Loucy (cell line): ENCODE measurements at regions not wholly inside any gene's neighbourhood (a gene's known extent, or its start where the extent isn't known, plus 50 kb on each side); places are given as distances from the start of the nearest gene placed in this dataset.

Experiments
- H2AFZ ChIP-seq: fragments of 200-600 bp; sonication (generic); 2 replicates; pipeline ENCODE4 v1.6.0; 2016; ENCODE audit warnings: antibody characterized with exemption, mild to moderate bottlenecking, low read length, moderate library complexity
- H3F3A ChIP-seq: fragments of 200-600 bp; 2 replicates; pipeline ENCODE4 v1.6.0; 2016; ENCODE audit warnings: antibody characterized with exemption, low read depth, mild to moderate bottlenecking
- H3K27me3 ChIP-seq: fragments of 200-600 bp; sonication (generic); 2 replicates; pipeline ENCODE4 v1.6.1; 2014; ENCODE audit warnings: low read length, mild to moderate bottlenecking; ENCODE audit not compliant: insufficient read depth, poor library complexity, severe bottlenecking
- H3K36me3 ChIP-seq: fragments of 200-600 bp; sonication (generic); 2 replicates; pipeline ENCODE4 v1.6.1; 2016; ENCODE audit warnings: low read length; ENCODE audit not compliant: insufficient read depth
- H3K4me1 ChIP-seq: fragments of 200-600 bp; sonication (generic); 2 replicates; pipeline ENCODE4 v1.5.1; 2014; ENCODE audit warnings: low read length, mild to moderate bottlenecking; ENCODE audit not compliant: insufficient read depth, poor library complexity, severe bottlenecking
- H3K4me2 ChIP-seq: fragments of 200-600 bp; sonication (generic); 2 replicates; pipeline ENCODE4 v1.6.0; 2014; ENCODE audit warnings: antibody characterized with exemption, low read length, low read depth, mild to moderate bottlenecking; ENCODE audit not compliant: poor library complexity, severe bottlenecking
- H3K4me3 ChIP-seq: fragments of 200-600 bp; sonication (generic); 2 replicates; pipeline ENCODE4 v1.5.1; 2014; ENCODE audit warnings: low read length, mild to moderate bottlenecking, mixed read lengths; ENCODE audit not compliant: poor library complexity, severe bottlenecking
- H3K79me2 ChIP-seq: fragments of 200-600 bp; sonication (generic); 2 replicates; pipeline ENCODE4 v1.6.1; 2014; ENCODE audit warnings: low read length; ENCODE audit not compliant: insufficient read depth
- H3K9ac ChIP-seq: fragments of 200-600 bp; sonication (generic); 2 replicates; pipeline ENCODE4 v1.6.0; 2014; ENCODE audit warnings: mild to moderate bottlenecking, low read depth, low read length, moderate library complexity; ENCODE audit not compliant: poor library complexity, severe bottlenecking
- H3K9me2 ChIP-seq: fragments of 200-600 bp; sonication (generic); replicated peaks from 2 replicates; pipeline ENCODE4 v1.6.1; 2016; ENCODE audit warnings: low read depth, low read length, mixed read lengths
- H3K9me3 ChIP-seq: fragments of 200-600 bp; sonication (generic); 2 replicates; pipeline ENCODE4 v1.6.1; 2014; ENCODE audit warnings: mild to moderate bottlenecking, antibody characterized with exemption, low read length, low read depth; ENCODE audit not compliant: insufficient read depth
- H4K20me1 ChIP-seq: fragments of 200-600 bp; sonication (generic); 2 replicates; pipeline ENCODE4 v1.6.0; 2014; ENCODE audit warnings: antibody characterized with exemption, low read length, mild to moderate bottlenecking; ENCODE audit not compliant: insufficient read depth, poor library complexity, severe bottlenecking
- EZH2phosphoT487 ChIP-seq: fragments of 200-600 bp; IDR thresholded peaks from 2 replicates; pipeline ENCODE4 v1.6.1; 2018; ENCODE audit warnings: antibody characterized with exemption, mild to moderate bottlenecking, moderate library complexity, borderline replicate concordance
- TF ChIP-seq, protein P1 (sequence below): fragments of 200-600 bp; sonication (generic); conservative IDR thresholded peaks from 2 replicates; pipeline ENCODE4 v1.5.1; 2014; ENCODE audit warnings: mild to moderate bottlenecking, antibody characterized with exemption, low read length

- no peaks in the 10 kb centered on the region for H3K36me3 ChIP-seq
- H3K4me2 ChIP-seq = no peak overlapping the region
- no peak overlapping the region for H2AFZ ChIP-seq
- no peak overlapping the region for H3K9ac ChIP-seq
- H3K9me2 ChIP-seq = no peaks in the 10 kb centered on the region
- TF ChIP-seq EZH2phosphoT487 = no peak
- TF ChIP-seq, protein P1, sequence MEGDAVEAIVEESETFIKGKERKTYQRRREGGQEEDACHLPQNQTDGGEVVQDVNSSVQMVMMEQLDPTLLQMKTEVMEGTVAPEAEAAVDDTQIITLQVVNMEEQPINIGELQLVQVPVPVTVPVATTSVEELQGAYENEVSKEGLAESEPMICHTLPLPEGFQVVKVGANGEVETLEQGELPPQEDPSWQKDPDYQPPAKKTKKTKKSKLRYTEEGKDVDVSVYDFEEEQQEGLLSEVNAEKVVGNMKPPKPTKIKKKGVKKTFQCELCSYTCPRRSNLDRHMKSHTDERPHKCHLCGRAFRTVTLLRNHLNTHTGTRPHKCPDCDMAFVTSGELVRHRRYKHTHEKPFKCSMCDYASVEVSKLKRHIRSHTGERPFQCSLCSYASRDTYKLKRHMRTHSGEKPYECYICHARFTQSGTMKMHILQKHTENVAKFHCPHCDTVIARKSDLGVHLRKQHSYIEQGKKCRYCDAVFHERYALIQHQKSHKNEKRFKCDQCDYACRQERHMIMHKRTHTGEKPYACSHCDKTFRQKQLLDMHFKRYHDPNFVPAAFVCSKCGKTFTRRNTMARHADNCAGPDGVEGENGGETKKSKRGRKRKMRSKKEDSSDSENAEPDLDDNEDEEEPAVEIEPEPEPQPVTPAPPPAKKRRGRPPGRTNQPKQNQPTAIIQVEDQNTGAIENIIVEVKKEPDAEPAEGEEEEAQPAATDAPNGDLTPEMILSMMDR = no peak
- H3K27me3 ChIP-seq = no peaks in the 10 kb centered on the region
- H3K4me3 ChIP-seq = no peak overlapping the region
- H4K20me1 ChIP-seq = no peaks in the 10 kb centered on the region
- H3K4me1 ChIP-seq = no peaks in the 10 kb centered on the region
- H3K9me3 ChIP-seq = no peaks in the 10 kb centered on the region
- no peaks in the 10 kb centered on the region for H3F3A ChIP-seq
- H3K79me2 ChIP-seq = no peaks in the 10 kb centered on the region
Measured at GRCh38 chr5:124949862-124950261, 203.4 kb upstream of the ZNF608 start.

- Histone ChIP-seq H3F3A (no peaks in the 10 kb centered on the region), H3K4me2 (no peak overlapping the region)
Measured at GRCh38 chr5:124951105-124951504, 204.7 kb upstream of the ZNF608 start.

GRCh38 chr5:124951661-124952060 is 205.2 kb upstream of the ZNF608 start:
- no peaks in the 10 kb centered on the region for H3K79me2 ChIP-seq

More at GRCh38 chr5:124951105-124951504, 204.7 kb upstream of the ZNF608 start:
- Histone ChIP-seq H3K4me3 (no peak overlapping the region), H3K4me1 (no peaks in the 10 kb centered on the region), H4K20me1 (no peaks in the 10 kb centered on the region), H3K9ac (no peak overlapping the region), H3K36me3 (no peaks in the 10 kb centered on the region), H3K27me3 (no peaks in the 10 kb centered on the region), H3K9me2 (no peaks in the 10 kb centered on the region), H3K79me2 (no peaks in the 10 kb centered on the region), H2AFZ (no peak overlapping the region), H3K9me3 (no peaks in the 10 kb centered on the region)
- TF ChIP-seq, protein P1 = no peak
- TF ChIP-seq EZH2phosphoT487 = no peak

More at GRCh38 chr5:124951661-124952060, 205.2 kb upstream of the ZNF608 start:
- H3K27me3 ChIP-seq = no peaks in the 10 kb centered on the region
- no peaks in the 10 kb centered on the region for H3K36me3 ChIP-seq
- no peaks in the 10 kb centered on the region for H4K20me1 ChIP-seq
- no peak for TF ChIP-seq EZH2phosphoT487
- TF ChIP-seq, protein P1 = no peak
- H3K9me2 ChIP-seq = no peaks in the 10 kb centered on the region
- H2AFZ ChIP-seq = no peak overlapping the region
- no peak overlapping the region for H3K9ac ChIP-seq
- H3F3A ChIP-seq = no peaks in the 10 kb centered on the region
- no peak overlapping the region for H3K4me3 ChIP-seq
- no peaks in the 10 kb centered on the region for H3K9me3 ChIP-seq
- no peaks in the 10 kb centered on the region for H3K4me1 ChIP-seq
- H3K4me2 ChIP-seq = no peak overlapping the region
